GM12878 (cell line): ENCODE measurements at regions not wholly inside any gene's neighbourhood (a gene's known extent, or its start where the extent isn't known, plus 50 kb on each side); places are given as distances from the start of the nearest gene placed in this dataset.
"Not testable (repeated sequence)": the region's sequence is repeated elsewhere in the genome, so short reads cannot be mapped to it uniquely, and the experiment has no call there.

ENCODE experiments used
- ATAC-seq: fragments of 200-7000 bp; cut with Tn5 transposase; 3 replicates; pipeline ENCODE4 v1.9.1; 2020; ENCODE audit warnings: mild to moderate bottlenecking, moderate library complexity
- BruUV-seq: library from RNA; stranded (reverse); fragments of 400-500 nt; replicated peaks from 2 replicates; lab custom pipeline; 2021; lab: Mats Ljungman, UMichigan
- CTCF ChIA-PET: fragments of 300-600 bp; sonication (Branson Sonifier 250); formaldehyde crosslinking; extraction: SDS; loops from one replicate; lab custom pipeline; 2021; ENCODE audit warnings: inconsistent platforms; lab: Yijun Ruan, JAX
- POLR2A ChIA-PET: fragments of 350-600 bp; formaldehyde crosslinking; extraction: SDS; loops from one replicate; lab custom pipeline; 2021; ENCODE audit warnings: inconsistent platforms; lab: Charles Lee
- RAD21 ChIA-PET: fragments of 300-600 bp; sonication (Branson Sonifier 250); formaldehyde crosslinking; loops from one replicate; lab custom pipeline; 2023; ENCODE audit warnings: antibody characterized with exemption; ENCODE audit not compliant: unreplicated experiment; lab: Charles Lee
- SMC1A ChIA-PET: fragments of 300-600 bp; sonication (Branson Sonifier 250); formaldehyde crosslinking; loops from one replicate; lab custom pipeline; 2023; ENCODE audit not compliant: unreplicated experiment, uncharacterized antibody; lab: Charles Lee
- DNase-seq: peaks from one replicate; pipeline ENCODE4 v3.0.0-alpha.2; 2011; ENCODE audit warnings: low read depth, low spot score
- FAIRE-seq: peaks from 3 replicates; lab custom pipeline; 2011; peaks lifted over from hg19 to GRCh38; lab: Jason Lieb, UNC
- H2AFZ ChIP-seq: 2 replicates; pipeline ENCODE4 v1.6.0; 2011; ENCODE audit warnings: low read depth, low read length, control low read depth; ENCODE audit not compliant: control insufficient read depth
- H3K27ac ChIP-seq: 2 replicates; pipeline ENCODE4 v1.5.1; 2011; ENCODE audit warnings: control low read depth; ENCODE audit not compliant: control insufficient read depth, insufficient read depth
- H3K27me3 ChIP-seq, 2 experiments: replicated peaks in 1 of 2; 2 replicates each; pipeline versions ENCODE4 v1.6.0 to v1.6.1; 2011; ENCODE audit warnings: low read length in 1 of 2; ENCODE audit not compliant: control insufficient read depth in 2 of 2, insufficient read depth in 2 of 2
- H3K36me3 ChIP-seq, 2 experiments: 2 replicates each; pipeline ENCODE4 v1.5.1; 2011; ENCODE audit warnings: low read length in 1 of 2; ENCODE audit not compliant: control insufficient read depth in 2 of 2, insufficient read depth in 2 of 2
- H3K4me1 ChIP-seq: 2 replicates; pipeline ENCODE4 v1.6.1; 2011; ENCODE audit warnings: mild to moderate bottlenecking, low read length, moderate library complexity, mixed read lengths; ENCODE audit not compliant: control insufficient read depth, insufficient read depth
- H3K4me2 ChIP-seq: 2 replicates; pipeline ENCODE4 v1.6.0; 2011; ENCODE audit warnings: control low read depth; ENCODE audit not compliant: control insufficient read depth, insufficient read depth
- H3K4me3 ChIP-seq: fragments of 200-600 bp; sonication (generic); 2 replicates; pipeline ENCODE4 v1.5.1; 2016
- H3K79me2 ChIP-seq: 2 replicates; pipeline ENCODE4 v1.6.0; 2011; ENCODE audit warnings: low read length; ENCODE audit not compliant: control insufficient read depth, insufficient read depth
- H3K9ac ChIP-seq: 2 replicates; pipeline ENCODE4 v1.8.0; 2011; ENCODE audit warnings: low read length, control low read depth, mixed read lengths; ENCODE audit not compliant: control insufficient read depth, insufficient read depth
- H3K9me3 ChIP-seq: replicated peaks from 3 replicates; pipeline ENCODE4 v1.5.1; 2011; ENCODE audit warnings: mild to moderate bottlenecking, low read length; ENCODE audit not compliant: control insufficient read depth, insufficient read depth
- H4K20me1 ChIP-seq: 2 replicates; pipeline ENCODE4 v1.6.0; 2011; ENCODE audit not compliant: control insufficient read depth, insufficient read depth
- ASH2L ChIP-seq: fragments of 300-600, 200-600 bp; sonication (generic); IDR thresholded peaks from 2 replicates; pipeline ENCODE4 v1.6.1; 2017; ENCODE audit warnings: low read depth, mild to moderate bottlenecking, borderline replicate concordance
- E2F4 ChIP-seq: IDR thresholded peaks from 2 replicates; pipeline ENCODE4 v1.6.1; 2012; ENCODE audit warnings: low read depth, low read length, improper control_type of control experiment
- EED ChIP-seq: sonication (generic); IDR thresholded peaks from 2 replicates; pipeline ENCODE4 v1.6.1; 2016; ENCODE audit warnings: antibody characterized with exemption, low read depth
- FOXM1 ChIP-seq: IDR thresholded peaks from 2 replicates; pipeline ENCODE4 v1.6.1; 2012; ENCODE audit warnings: low read depth, mild to moderate bottlenecking, inconsistent platforms, low read length, moderate library complexity
- KAT2A ChIP-seq: conservative IDR thresholded peaks from 2 replicates; pipeline ENCODE4 v1.6.1; 2011; ENCODE audit warnings: low read depth, low read length; ENCODE audit not compliant: control insufficient read depth
- KLF5 ChIP-seq: fragments of 450-650 bp; IDR thresholded peaks from 2 replicates; pipeline ENCODE4 v1.6.1; 2014; ENCODE audit warnings: mild to moderate bottlenecking; ENCODE audit not compliant: partially characterized antibody
- NR2F1 ChIP-seq: fragments of 450-650 bp; conservative IDR thresholded peaks from 2 replicates; pipeline ENCODE4 v1.6.1; 2017; ENCODE audit warnings: mild to moderate bottlenecking
- POLR2A ChIP-seq: IDR thresholded peaks from 2 replicates; pipeline ENCODE4 v1.6.1; 2011; ENCODE audit warnings: low read depth, mild to moderate bottlenecking, low read length
- RFX5 ChIP-seq: IDR thresholded peaks from 2 replicates; pipeline ENCODE4 v1.6.1; 2011; ENCODE audit warnings: low read depth, low read length, improper control_type of control experiment
- SP1 ChIP-seq: IDR thresholded peaks from one replicate; pipeline ENCODE4 v1.6.1; 2011; ENCODE audit warnings: low read depth, low read length
- TARDBP ChIP-seq: IDR thresholded peaks from 2 replicates; pipeline ENCODE4 v1.6.1; 2016; ENCODE audit warnings: borderline replicate concordance
- TBL1XR1 ChIP-seq: IDR thresholded peaks from 2 replicates; pipeline ENCODE4 v1.6.1; 2012; ENCODE audit warnings: low read depth, low read length, improper control_type of control experiment
- ZBTB33 ChIP-seq: fragments of 450-650 bp; IDR thresholded peaks from 2 replicates; pipeline ENCODE4 v1.6.1; 2017; ENCODE audit warnings: mild to moderate bottlenecking
- WGBS: methylation state at CpG from one replicate; pipeline ENCODE4 v1.1.6; 2016; ENCODE audit warnings: low lambda C conversion rate; ENCODE audit not compliant: insufficient replicate concordance, insufficient coverage; ENCODE audit errors: missing lambda C conversion rate; 5-methylcytosine and 5-hydroxymethylcytosine counted together
- in situ Hi-C: fragments of 300-500 bp; cut with MboI; formaldehyde crosslinking; loops from 9 replicates; pipeline ENCODE4 v1.14.3; 2018; ENCODE audit warnings: mixed read lengths
- intact Hi-C: fragments of 100-400 bp; cut with micrococcal nuclease; formaldehyde crosslinking; loops from one replicate; pipeline ENCODE4 v1.14.2; 2022; ENCODE audit not compliant: unreplicated experiment

DNA sequence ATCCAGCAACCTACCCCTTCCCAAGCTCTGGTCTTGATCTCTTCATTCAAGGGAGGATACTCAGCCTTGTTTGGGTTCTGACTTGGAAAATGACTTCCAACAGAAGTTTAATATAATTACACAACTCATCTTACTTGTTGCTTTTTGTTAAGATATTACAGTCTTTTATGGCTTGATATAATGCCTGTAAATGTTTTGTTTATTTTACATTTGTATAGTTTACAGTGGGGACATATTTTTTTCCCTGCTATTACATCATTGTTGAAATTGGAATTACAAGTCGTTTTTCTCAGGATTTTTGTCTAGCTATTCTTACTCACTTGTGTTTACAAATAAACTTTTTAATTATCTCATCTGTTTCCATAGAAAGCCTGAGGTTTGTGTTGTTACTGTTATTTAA, 436.0 kb downstream of the CNTNAP4 start:
- ChIA-PET SMC1A (interaction anchor here (0.7 to 1.2 kb wide), 2 partner anchors 8 to 10 kb away, joined by 3 read pairs; no protein-coding TSS in a partner anchor), CTCF (no interaction called here), RAD21 (no interaction called here), POLR2A (no interaction called here)
- ATAC-seq (no peak), FAIRE-seq (no peak), DNase-seq (no peak)
- 5% methylated on average over 1 of the region's 1 CpG for WGBS
- Histone ChIP-seq H3K27me3 (no peaks in the 10 kb centered on the region), H3K36me3 (no peaks in the 10 kb centered on the region), H3K9me3 (no peaks in the 10 kb centered on the region), H3K4me1 (no peaks in the 10 kb centered on the region), H3K9ac (no peak overlapping the region), H4K20me1 (no peaks in the 10 kb centered on the region), H3K4me2 (no peak overlapping the region), H3K4me3 (no peak overlapping the region), H2AFZ (no peak overlapping the region), H3K27ac (no peak overlapping the region), H3K79me2 (no peaks in the 10 kb centered on the region)
- intact Hi-C loops: no loop called here
- in situ Hi-C loops: no loop called here
- no TSS peak for BruUV-seq
- TF ChIP-seq E2F4 (no peak), NR2F1 (no peak), RFX5 (no peak), SP1 (no peak), ZBTB33 (no peak), FOXM1 (no peak), TBL1XR1 (no peak), EED (no peak), POLR2A (no peak), ASH2L (no peak), KAT2A (no peak), KLF5 (no peak), TARDBP (no peak)

- H3K4me2 ChIP-seq, H3K27me3 ChIP-seq, H3K4me3 ChIP-seq, in situ Hi-C loops, intact Hi-C loops, FAIRE-seq, BruUV-seq, H3K36me3 ChIP-seq, H3K4me1 ChIP-seq, H3K27ac ChIP-seq, H2AFZ ChIP-seq, H3K79me2 ChIP-seq, POLR2A ChIA-PET, H4K20me1 ChIP-seq, ATAC-seq, H3K9ac ChIP-seq, DNase-seq, SMC1A ChIA-PET, H3K9me3 ChIP-seq, CTCF ChIA-PET: not testable (repeated sequence)
- WGBS: 63% methylated on average over 5 of the region's 5 CpGs
- RAD21 ChIA-PET: interaction anchor here (1.2 kb wide), 1 partner anchor 8 kb away, joined by 3 read pairs; no protein-coding TSS in a partner anchor
These were observed 439.1 kb downstream of the CNTNAP4 start for GRCh38 chr16:76716251-76716650.
